ENCODE measurements at regions not wholly inside any gene's neighbourhood (a gene's known extent, or its start where the extent isn't known, plus 50 kb on each side); places are given as distances from the start of the nearest gene placed in this dataset.
"Not testable (repeated sequence)": the region's sequence is repeated elsewhere in the genome, so short reads cannot be mapped to it uniquely, and the experiment has no call there.

- H3F3A ChIP-seq (replicated peaks; ENCODE audit: low read depth); H3K79me2 ChIP-seq (replicated peaks; ENCODE audit: insufficient read depth); H3K36me3 ChIP-seq (ENCODE audit: insufficient read depth); H3K9me3 Mint-ChIP-seq; H3K4me3 ChIP-seq; H3K27me3 ChIP-seq (ENCODE audit: insufficient read depth); H3K4me1 Mint-ChIP-seq; H3K27ac Mint-ChIP-seq; H3K27me3 Mint-ChIP-seq (ENCODE audit: insufficient read depth, low read depth, poor library complexity); H3K4me3 Mint-ChIP-seq; H3K9me2 ChIP-seq (ENCODE audit: insufficient read depth); H3K4me2 ChIP-seq; H3K36me3 Mint-ChIP-seq (ENCODE audit: low read depth); H3K4me1 ChIP-seq (ENCODE audit: insufficient read depth); DNase-seq (ENCODE audit: low spot score); ATAC-seq; H2AFZ ChIP-seq; H3K27ac ChIP-seq (ENCODE audit: low read depth); H4K20me1 ChIP-seq (replicated peaks; ENCODE audit: insufficient read depth): not testable (repeated sequence)
These were observed 94.7 kb upstream of the IKBKE start for GRCh38 chr1:206375552-206375951.

DNA sequence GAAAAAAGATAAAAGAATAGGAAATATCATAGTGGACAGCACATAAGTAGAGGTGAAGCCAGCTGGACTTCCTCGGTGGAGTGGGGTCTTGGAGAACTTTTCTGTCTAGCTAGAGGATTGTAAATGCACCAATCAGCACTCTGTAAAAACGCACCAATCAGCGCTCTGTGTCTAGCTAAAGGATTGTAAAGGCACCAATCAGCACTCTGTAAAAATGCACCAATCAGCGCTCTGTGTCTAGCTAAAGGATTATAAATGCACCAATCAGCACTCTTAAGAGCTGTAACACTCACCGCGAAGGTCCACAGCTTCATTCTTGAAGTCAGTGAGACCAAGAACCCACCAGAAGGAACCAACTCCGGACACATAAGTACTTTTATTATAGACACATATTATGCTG lies 91.8 kb upstream of the IKBKE start:
- H3K9me3 Mint-ChIP-seq; ATAC-seq; H3K36me3 Mint-ChIP-seq (ENCODE audit: low read depth); H3K4me1 ChIP-seq (ENCODE audit: insufficient read depth); DNase-seq (ENCODE audit: low spot score); H3K9me2 ChIP-seq (ENCODE audit: insufficient read depth); H3K27ac ChIP-seq (ENCODE audit: low read depth); H4K20me1 ChIP-seq (replicated peaks; ENCODE audit: insufficient read depth); H3K27me3 ChIP-seq (ENCODE audit: insufficient read depth); H3F3A ChIP-seq (replicated peaks; ENCODE audit: low read depth); H3K4me3 Mint-ChIP-seq; H3K27ac Mint-ChIP-seq; H3K36me3 ChIP-seq (ENCODE audit: insufficient read depth); H3K27me3 Mint-ChIP-seq (ENCODE audit: insufficient read depth, low read depth, poor library complexity); H3K4me3 ChIP-seq; H3K79me2 ChIP-seq (replicated peaks; ENCODE audit: insufficient read depth); H3K4me1 Mint-ChIP-seq; H3K4me2 ChIP-seq; H2AFZ ChIP-seq: not testable (repeated sequence)

DNA sequence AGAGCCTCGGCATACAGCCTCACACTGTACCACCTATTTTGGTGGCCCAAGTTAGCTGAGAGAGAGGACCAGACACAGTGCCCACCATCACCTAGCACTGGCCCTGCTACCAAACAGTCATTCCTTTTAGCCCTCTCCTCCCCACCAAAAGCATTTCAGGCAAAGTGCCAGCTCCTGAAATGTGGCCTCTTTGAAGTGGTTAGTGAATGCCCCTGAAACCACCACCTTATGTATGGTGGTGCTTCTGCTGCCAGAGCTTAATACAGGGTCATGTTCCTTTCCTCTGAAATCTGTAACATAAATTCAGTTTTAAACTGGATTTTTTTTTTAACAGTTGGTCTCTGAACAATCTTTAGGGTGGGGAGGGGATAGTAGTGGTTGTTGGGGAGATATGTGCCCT lies 91.0 kb upstream of the IKBKE start:
- H3K27me3 Mint-ChIP-seq (ENCODE audit: insufficient read depth, low read depth, poor library complexity); H3K4me3 Mint-ChIP-seq; H3K79me2 ChIP-seq (replicated peaks; ENCODE audit: insufficient read depth); H4K20me1 ChIP-seq (replicated peaks; ENCODE audit: insufficient read depth); H3K27ac Mint-ChIP-seq; H3K4me3 ChIP-seq; H3K9me3 Mint-ChIP-seq; ATAC-seq; H3K27me3 ChIP-seq (ENCODE audit: insufficient read depth); H2AFZ ChIP-seq; H3K4me2 ChIP-seq; H3K27ac ChIP-seq (ENCODE audit: low read depth); H3F3A ChIP-seq (replicated peaks; ENCODE audit: low read depth); DNase-seq (ENCODE audit: low spot score); H3K4me1 ChIP-seq (ENCODE audit: insufficient read depth); H3K4me1 Mint-ChIP-seq; H3K36me3 ChIP-seq (ENCODE audit: insufficient read depth); H3K9me2 ChIP-seq (ENCODE audit: insufficient read depth); H3K36me3 Mint-ChIP-seq (ENCODE audit: low read depth): not testable (repeated sequence)

DNA sequence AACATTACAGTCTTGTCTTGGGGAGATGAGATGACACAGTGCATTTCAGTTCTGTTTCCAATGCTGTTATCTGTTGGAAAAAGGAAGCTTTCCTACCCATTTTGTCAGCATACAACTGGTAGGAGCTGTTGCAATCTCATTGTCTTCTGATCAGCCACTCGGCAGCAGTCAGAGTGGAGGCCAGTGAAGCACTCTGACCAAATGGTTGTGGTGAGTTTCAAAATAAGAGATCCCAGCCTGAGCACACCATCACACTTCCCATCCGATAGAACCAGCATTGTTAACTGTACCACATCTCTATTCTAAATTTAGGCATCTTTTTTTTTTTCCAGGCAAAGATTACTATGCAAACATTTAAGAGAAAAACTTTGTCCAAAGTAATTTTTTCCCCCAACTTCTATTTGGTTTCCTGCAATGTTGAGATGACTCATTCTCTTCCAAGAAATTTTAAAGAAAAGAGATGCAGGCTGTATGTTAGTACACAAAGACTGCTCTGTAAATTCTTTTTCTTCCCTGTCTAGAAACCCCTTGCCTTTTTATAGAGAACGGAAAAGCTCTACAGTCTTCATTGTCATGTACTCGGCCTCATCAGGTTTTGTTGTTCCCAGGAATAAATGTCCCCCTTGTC lies 90.0 kb upstream of the IKBKE start:
- H3F3A ChIP-seq (replicated peaks; ENCODE audit: low read depth); DNase-seq (ENCODE audit: low spot score); H3K27me3 Mint-ChIP-seq (ENCODE audit: insufficient read depth, low read depth, poor library complexity); H3K79me2 ChIP-seq (replicated peaks; ENCODE audit: insufficient read depth); H3K9me3 Mint-ChIP-seq; H3K4me2 ChIP-seq; H4K20me1 ChIP-seq (replicated peaks; ENCODE audit: insufficient read depth); H3K36me3 ChIP-seq (ENCODE audit: insufficient read depth); H3K27ac Mint-ChIP-seq; H3K36me3 Mint-ChIP-seq (ENCODE audit: low read depth); H3K4me1 Mint-ChIP-seq; H3K27ac ChIP-seq (ENCODE audit: low read depth); H3K4me3 Mint-ChIP-seq; H3K4me1 ChIP-seq (ENCODE audit: insufficient read depth); H3K9me2 ChIP-seq (ENCODE audit: insufficient read depth); H3K27me3 ChIP-seq (ENCODE audit: insufficient read depth); H3K4me3 ChIP-seq; H2AFZ ChIP-seq: not testable (repeated sequence)
- peak; percentile 36 for ATAC-seq

DNA sequence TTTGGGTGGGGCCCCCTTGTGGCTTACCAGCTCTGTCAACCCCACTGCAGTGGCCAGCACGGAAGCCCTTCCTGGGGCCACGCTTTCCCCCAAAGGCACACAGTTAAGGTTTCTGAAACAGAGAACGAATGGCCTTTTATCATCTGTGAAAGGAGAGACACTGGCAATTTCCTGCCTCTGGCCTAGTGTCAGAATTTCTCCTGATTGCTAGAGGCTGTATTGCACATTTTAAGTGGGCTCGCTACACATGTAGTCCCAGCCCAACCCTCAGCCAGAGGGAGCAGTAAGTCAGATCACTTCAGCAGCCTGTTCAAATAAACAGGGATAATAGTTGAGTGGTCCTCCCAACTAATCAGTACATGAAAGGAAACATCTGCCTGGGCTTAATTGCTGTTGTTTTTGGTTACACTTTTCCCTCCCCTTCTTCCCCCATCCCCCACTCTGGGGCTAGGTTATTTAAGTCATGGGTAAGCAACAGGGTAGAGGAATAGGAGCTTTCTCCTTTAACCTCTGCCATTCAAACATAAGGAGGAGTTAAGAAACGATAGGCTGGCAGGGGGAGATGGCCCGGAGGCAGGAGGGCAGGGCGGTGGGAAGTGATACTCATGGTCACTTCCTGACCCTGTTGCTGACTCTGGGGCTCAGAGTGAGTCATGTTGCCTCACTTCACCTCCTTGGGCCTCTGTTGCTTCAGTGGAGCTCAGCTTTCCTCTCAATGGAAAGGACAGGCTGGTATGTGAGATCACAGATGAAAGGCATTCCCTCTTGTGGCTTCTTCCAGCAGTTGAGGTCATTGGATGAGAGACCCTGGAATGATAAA lies 89.3 kb upstream of the IKBKE start:
- H3K27ac ChIP-seq (ENCODE audit: low read depth), result not testable (repeated sequence)

More for the DNA sequence above, 89.3 kb upstream of the IKBKE start:
- not testable (repeated sequence) for H2AFZ ChIP-seq; H3K36me3 Mint-ChIP-seq (ENCODE audit: low read depth); H3K36me3 ChIP-seq (ENCODE audit: insufficient read depth); H4K20me1 ChIP-seq (replicated peaks; ENCODE audit: insufficient read depth); H3F3A ChIP-seq (replicated peaks; ENCODE audit: low read depth); H3K4me1 Mint-ChIP-seq; H3K27me3 ChIP-seq (ENCODE audit: insufficient read depth); H3K4me1 ChIP-seq (ENCODE audit: insufficient read depth); H3K9me3 Mint-ChIP-seq; H3K79me2 ChIP-seq (replicated peaks; ENCODE audit: insufficient read depth); H3K27me3 Mint-ChIP-seq (ENCODE audit: insufficient read depth, low read depth, poor library complexity); H3K4me2 ChIP-seq; H3K9me2 ChIP-seq (ENCODE audit: insufficient read depth); H3K27ac Mint-ChIP-seq; H3K4me3 ChIP-seq
- ATAC-seq (peak; percentile 88), DNase-seq (ENCODE audit: low spot score) (peak; percentile 43)
- H3K4me3 Mint-ChIP-seq, result peak overlapping the region; percentile 19; the same call in 1 of the 3 replicates

Measured in GM23338 (cell line).